Right renal cortex interstitium (tissue), 3 donors: ENCODE measurements at regions not wholly inside any gene's neighbourhood (a gene's known extent, or its start where the extent isn't known, plus 50 kb on each side); places are given as distances from the start of the nearest gene placed in this dataset.
"Not testable (repeated sequence)": the region's sequence is repeated elsewhere in the genome, so short reads cannot be mapped to it uniquely, and the experiment has no call there.

Experiments
- DNase-seq, 3 donors: peaks; one replicate each; pipeline ENCODE4 v3.0.0-alpha.2; 2013; ENCODE audit warnings: low read depth in 3 of 3, low spot score in 2 of 3

DNA sequence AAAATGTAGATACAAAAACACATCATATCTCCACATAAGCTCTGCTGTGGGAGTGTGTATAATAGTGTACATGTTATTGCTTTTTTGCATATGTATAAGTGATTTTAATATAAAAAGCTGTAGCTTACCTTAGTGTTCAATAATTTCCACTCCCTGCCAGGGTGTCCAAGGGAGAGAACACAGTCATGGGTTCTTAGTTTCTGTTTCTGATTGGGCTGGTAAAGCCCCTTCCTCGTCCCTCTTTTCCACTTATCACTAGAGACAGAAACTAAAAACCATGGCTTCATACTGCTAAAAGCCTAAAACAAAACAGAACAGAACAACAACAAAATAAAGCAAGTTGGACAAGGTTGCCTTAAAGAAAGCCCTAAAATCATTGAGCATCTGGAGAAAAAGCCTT, 74.4 kb upstream of the S1PR3 start:
- DNase-seq: no peak

DNA sequence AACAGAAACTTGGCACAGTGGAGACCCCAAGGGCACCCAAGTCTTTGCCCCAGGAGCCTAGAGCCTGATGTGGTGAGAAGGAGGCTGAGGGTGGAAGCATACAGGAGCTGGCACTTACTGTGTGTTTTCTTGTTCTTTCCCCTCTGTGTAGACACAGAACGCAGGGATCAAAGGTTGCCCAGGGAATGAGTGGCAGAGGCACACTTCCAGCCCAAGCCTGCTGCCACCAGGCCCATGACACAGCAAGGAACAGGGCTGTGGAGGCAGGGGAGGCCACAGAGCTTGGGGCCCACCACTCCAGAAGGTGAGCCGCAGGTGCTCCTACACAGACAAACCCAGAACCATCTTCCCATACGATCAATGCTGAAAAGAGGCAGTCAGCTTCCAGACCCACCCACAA, 73.9 kb upstream of the S1PR3 start:
- no peak for DNase-seq

DNA sequence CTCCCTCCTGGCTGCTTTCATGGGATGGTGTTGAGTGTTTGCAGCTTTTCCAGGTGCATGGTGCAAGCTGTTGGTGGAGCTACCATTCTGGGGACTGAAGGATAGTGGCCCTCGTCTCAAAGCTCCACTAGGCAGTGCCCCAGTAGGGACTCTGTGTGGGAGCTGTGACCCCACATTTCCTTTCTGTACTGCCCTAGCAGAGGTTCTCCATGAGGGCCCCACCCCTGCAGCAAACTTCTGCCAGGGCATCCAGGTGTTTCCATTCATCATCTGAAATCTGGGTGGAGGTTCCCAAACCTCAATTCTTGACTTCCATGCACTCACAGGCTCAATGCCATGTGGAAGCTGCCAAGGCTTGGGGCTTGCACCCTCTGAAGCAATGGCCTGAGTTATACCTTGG, 72.7 kb upstream of the S1PR3 start:
- DNase-seq: not testable (repeated sequence)

DNA sequence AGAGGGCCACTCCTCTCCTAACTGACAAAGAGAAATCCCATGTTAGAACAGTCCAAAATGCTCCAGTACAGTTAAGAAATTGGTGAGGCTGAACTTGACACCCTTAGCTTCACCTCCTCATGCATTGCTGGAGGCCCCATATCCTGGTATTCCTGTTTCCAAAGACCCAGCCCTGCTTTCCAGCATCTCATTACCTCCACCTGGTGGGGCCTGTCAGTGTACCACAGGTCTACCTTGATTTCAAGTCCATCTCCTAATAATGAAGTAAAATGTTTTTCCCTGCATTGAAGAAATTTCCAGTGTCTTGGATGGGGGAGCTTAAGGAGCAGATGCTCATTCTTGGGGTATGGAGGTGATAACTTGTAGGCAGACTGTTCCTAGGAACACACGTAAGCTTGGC, 70.6 kb upstream of the S1PR3 start:
- no peak for DNase-seq

DNA sequence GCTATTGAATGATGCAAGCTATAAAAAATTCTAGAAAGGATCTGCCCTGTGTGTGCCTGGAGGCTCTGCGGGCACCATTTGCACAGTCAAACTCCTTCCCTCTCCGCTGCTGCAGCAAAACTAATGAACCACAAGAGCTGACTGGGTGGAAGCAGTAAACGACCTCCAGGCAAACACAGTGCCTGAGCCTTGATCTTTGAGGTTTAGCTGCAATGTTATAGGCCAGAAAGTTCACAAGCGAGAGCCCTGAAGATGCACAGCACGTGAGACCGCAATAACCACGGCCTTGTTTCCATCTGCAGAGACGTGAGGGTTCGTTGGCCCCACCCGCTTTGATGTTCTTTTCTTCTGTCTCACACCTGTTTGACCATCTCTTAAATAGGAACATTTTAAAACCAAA, 69.2 kb upstream of the S1PR3 start:
- DNase-seq: no peak

DNA sequence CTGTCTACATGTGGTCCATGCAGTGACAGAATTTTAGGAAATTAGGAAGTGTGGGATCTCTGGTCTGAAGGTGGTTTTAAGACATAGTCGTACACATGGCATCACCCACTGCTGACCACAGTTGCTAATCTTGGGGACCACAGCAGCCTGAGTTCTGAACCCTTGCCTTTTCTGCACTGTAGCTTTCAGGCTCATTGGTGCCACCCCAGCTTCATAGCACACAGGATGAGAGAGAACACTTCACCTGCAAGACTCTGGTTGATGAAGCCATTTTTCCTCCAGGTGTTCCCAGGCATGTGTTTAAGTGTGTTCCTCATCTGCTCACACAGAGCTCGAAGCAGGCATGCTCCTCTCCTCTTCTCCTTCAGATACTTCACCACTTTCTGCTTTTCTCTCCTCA, 68.2 kb upstream of the S1PR3 start:
- DNase-seq: no peak

DNA sequence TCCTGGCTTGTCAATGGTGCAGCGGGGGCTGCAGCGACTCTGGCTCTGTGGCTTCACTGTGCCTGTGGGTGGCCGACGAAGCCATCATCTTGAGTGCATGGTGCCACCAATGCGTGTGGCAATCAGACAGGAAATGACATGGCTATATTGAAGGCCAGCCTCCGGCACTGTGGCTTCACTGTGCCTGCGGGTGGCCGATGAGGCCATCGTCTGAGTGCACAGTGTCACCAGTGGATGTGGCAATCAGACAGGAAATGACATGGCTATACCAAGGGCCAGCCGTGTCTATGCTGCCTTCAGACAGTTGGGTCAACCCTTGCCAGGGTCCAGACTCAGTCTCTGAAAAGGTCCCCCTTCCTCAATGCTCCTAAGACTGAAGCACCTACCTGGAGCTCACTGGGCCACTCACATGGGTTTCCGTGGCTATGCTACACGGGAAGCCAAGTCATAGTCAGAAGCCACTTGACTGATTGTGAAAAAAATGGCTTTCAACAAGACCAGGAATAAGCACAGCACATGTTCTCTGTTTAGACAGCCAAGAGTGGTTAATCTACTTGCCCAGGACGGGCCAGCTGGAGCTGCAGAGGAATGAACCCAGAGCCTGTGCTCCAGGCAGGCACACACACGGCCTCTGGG, 67.5 kb upstream of the S1PR3 start:
- no peak for DNase-seq

DNA sequence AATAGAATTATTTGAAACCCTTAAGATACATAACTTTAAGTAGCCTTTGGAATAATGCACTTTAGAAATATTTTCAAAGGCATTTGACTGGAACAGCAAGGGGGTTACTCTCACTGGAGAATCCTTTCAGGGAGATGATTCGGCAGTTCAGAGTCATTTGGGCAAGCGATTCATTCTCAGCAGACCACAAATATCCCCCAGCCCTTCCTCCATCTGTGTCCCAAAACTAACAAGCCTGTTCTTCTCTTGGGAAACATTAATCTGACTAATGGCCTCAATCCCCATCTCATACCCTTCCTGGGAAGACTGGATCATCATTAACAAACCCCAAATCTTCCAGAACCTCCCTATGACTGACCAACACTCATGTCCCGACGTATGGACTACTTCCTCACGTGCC, 65.8 kb upstream of the S1PR3 start:
- no peak for DNase-seq

DNA sequence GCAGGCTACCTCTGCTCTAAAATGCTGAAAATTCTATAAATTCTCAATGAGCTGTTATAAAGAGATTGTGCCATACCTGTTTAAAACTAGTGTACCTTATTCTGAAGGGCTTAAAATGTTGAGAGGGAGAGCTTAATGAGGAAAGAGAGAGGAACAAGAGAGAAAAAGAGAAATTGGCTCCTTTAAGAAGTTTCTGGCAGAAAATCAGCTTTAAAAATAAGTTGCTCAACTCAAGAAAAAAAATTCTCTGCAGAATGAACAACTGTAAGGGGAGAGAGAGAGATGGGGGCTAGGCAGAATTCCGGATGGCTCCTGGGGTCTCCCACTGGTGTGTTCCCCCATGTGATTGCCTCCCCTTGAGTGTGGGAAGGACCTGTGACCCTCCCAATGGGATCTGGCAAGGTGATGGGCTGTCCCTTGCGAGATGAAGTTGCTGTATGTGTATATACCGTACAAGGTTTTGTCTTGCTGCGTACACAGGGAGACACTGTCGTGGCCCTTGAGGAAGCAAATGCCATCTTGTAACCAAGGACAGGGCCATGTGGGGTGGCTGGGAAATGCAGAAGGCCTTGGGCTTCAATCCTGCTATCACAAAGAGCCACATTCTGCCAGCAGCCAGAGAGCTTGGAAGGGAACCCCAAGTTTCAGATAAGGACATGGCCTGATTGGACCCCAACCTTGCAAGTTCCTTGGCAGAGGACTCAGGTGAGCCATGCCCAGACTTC, 64.3 kb upstream of the S1PR3 start:
- no peak for DNase-seq

DNA sequence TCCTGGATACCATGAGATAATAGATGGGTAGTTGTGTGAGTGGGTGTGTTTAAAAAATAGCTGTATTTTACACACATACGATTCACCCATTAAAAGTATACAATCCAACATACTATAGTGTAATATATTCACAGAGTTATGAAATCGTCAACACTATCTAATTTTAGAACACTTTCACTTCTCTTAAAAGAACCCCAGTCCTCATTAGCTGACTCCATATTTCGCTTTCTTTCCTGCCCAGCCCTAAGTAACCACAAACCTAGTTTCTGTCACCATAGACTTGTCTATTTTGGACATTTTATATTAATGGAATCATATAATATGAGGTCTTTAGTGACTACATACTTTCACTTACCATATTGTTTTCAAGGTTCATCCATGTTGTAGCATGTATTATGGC, 63.8 kb upstream of the S1PR3 start:
- DNase-seq: no peak

DNA sequence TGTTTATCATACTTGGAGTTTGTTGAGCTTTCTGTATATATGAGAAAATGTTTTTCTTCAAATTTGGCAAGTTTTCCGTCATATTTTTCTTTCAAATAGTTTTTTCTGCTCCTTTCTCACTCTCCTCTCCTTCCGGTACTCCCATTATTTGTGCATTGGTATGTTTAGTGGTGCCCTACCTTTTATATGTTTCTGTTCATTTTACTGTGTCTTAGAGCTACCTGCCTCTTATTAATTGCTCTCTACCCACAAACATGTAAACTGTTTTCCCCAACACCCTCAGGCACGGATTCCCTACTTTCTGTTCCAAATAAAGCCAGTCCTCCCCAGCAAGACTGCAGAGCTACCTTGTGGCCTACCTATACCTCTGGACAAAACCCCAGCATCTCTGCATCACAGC, 60.6 kb upstream of the S1PR3 start:
- DNase-seq: no peak

DNA sequence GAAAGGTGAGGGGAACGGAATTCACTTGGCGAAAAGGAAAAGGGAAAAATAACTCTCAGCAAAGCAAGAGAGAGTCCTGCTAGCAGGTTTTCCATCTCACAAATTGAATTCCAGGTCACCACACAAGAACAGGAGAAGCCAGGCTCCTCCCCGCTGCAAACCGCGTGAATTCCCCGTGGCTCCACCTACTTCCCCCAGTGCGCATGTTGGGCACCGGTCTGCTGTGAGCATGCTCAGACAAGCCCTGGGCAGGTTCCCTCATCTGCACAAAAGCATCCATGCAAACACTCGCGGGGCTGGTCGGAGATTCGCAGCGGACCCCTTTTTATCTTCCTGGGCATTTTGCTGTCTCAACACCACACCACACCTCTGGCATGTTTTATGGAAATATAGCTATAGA, 58.5 kb upstream of the S1PR3 start:
- DNase-seq: no peak

DNA sequence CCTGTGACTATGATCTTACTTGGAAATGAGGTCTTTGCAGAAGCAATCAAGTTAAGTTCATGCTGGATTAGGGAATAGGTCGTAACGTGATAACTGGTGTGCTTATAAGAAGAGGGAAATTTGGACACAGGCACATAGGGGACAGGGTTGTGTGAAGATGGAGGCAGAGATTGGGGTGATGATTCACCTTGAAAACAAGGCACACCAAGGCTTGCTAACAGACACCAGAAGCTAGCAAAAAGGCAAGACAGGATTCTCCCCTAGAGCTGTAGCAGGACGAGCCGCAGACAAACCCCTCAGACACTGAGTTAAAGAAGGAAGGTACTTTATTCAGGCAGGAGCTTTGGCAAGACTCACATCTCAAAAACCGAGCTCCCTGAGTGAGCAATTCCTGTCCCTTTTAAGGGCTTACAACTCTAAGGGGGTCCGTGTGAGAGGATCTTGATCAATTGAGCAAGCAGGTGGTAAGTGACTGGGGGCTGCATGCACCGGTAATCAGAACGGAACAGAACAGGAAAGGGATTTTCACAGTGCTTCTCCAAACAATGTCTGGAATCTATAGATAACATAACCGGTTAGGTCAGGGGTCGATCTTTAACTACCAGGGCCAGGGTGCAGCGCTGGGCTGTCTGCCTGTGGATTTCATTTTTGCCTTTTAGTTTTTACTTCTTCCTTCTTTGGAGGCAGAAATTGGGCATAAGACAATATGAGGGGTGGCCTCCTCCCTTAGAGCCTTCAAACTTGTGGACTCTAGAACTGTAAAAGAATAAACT, 57.5 kb upstream of the S1PR3 start:
- no peak for DNase-seq

DNA sequence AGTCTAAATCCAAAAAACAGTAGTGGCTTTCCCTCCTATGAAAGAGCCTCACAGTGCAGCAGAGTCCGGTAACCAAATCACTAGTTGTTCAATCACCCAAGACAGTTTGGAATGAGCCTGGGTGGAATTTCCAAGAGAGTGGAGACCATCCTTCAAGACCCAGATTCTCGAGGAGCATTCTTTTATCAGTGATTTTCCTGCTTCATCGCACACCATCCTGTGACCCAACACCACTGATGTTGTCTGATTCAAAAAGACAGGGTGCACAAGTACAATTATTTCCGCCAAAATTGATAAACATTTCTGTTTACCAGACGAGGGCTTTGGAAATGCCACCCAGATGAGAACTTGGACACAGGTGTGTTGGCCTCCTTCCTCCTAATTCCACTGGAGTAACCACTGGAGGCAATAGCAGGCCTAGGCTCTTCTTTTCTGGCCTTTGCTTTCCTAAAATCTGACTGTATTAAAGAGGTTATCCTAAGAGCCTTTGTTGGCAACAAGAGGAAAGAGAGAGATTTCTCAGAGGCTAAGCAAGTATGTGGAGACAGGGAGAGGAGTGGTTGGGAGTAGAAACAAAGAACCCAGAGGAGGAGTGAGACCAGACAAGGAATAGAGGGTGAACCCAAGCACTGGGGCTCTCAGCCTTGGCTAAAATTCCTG, 56.3 kb upstream of the S1PR3 start:
- no peak for DNase-seq

DNA sequence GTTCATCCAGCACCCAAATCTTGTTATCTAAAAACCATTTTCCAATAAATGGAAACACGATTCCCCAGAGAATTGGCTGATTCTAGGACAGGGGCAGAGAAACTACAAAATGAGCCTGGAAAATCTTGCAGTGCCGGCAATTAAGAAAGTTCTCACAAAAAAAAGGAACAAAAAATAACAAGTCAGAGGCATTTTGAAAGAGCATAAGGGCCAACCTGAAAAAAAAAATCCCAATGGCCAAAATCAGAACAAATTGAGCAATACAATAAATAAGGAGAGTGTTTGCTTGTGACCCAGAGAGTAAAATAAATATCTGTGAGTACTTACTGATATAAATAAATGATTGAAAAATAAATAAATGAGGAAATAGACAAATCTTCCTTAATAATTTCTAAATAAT, 55.1 kb upstream of the S1PR3 start:
- DNase-seq: no peak

DNA sequence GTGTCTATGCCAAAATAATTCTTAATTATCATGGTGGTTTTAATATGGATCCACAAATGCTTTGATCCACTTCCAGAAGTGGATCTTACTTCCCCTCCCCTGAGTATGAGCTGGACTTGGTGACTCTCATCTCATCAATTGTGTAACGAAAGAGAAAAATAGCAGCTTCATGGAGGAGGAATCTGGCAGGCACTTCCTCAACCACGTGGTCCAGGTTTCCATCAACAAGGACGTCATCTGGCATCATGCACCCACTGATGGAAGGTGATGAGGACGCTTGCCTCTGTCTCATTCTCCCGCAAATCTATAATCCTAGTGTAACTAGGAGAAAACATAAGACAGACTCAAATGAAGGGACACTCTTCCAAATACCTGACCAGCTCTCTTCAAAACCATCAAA, 54.6 kb upstream of the S1PR3 start:
- DNase-seq: no peak

DNA sequence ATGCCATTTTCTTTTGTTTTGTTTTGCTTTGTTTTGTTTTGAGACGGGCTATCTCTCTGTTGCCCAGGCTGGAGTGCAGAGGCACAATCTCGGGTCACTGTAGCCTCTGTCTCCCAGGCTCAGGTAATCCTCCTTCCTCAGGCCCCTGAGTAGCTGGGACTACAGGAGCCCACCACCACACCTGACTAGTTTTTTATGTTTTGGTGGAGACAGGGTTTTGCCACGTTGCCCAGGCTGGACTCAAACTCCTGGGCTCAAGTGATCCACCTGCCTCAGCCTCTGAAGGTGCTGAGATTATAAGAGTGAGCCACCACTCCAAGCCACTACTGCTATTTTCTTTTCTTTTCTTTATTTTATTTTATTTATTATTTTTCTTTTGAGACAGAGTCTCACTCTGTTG, 54.0 kb upstream of the S1PR3 start:
- DNase-seq: no peak

DNA sequence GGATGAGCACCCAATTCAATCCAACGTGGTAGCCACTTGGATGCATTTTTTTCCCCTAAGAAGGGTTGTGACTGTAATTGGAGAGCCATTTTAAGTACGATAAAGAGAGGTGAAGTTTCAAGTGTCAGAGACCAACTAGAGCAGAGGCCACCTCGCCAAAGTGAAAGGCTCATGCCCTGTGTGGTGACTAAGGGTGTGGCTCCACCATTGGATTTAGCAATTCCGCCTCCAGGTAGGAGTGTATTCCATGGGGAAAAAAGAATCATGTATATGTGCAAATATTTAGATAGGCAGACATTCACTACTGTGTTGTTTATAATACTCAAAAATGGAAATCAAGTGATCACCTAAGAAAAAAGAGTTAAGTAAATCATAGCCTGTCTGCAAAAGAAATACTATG, 53.1 kb upstream of the S1PR3 start:
- DNase-seq: no peak
